T-helper 17 cell (primary cell): ENCODE measurements at regions not wholly inside any gene's neighbourhood (a gene's known extent, or its start where the extent isn't known, plus 50 kb on each side); places are given as distances from the start of the nearest gene placed in this dataset.

ENCODE experiments used
- ATAC-seq: fragments of 150-1000 bp; cut with Tn5 transposase; 2 replicates; pipeline ENCODE4 v1.10.0; 2021; ENCODE audit warnings: mild to moderate bottlenecking, moderate library complexity
- DNase-seq, 3 donors: peaks; one replicate each; pipeline versions ENCODE4 v3.0.0 to v3.0.0-alpha.2; 2020 to 2021
- H3K9me3 ChIP-seq: one replicate; pipeline ENCODE4 v1.7.0; 2013; ENCODE audit warnings: low read length, mild to moderate bottlenecking; ENCODE audit not compliant: control insufficient read depth, poor library complexity, severe bottlenecking
- H3K27ac Mint-ChIP-seq: one replicate; pipeline ENCODE4 v1.8.0; 2022; ENCODE audit warnings: mild to moderate bottlenecking, moderate library complexity, mixed read lengths
- H3K27me3 Mint-ChIP-seq: one replicate; pipeline ENCODE4 v1.8.0; 2022; ENCODE audit warnings: mixed read lengths
- H3K36me3 Mint-ChIP-seq: one replicate; pipeline ENCODE4 v1.8.0; 2022; ENCODE audit warnings: low read depth, mixed read lengths
- H3K4me1 Mint-ChIP-seq: one replicate; pipeline ENCODE4 v1.8.0; 2022; ENCODE audit warnings: mild to moderate bottlenecking, mixed read lengths
- H3K4me3 Mint-ChIP-seq: one replicate; pipeline ENCODE4 v1.8.0; 2022; ENCODE audit warnings: mild to moderate bottlenecking, moderate library complexity, mixed read lengths

GRCh38 chr4:3835527-3836405, 69.6 kb downstream of the ADRA2C start:
- ATAC-seq, result no peak
- Mint-ChIP-seq H3K27ac (no peak overlapping the region), H3K4me3 (no peak overlapping the region), H3K27me3 (peaks cover 32% of the 10 kb centered on the region), H3K36me3 (no peaks in the 10 kb centered on the region), H3K4me1 (peaks cover 5% of the 10 kb centered on the region)
- no peak for DNase-seq
- no peaks in the 10 kb centered on the region for H3K9me3 ChIP-seq

GRCh38 chr4:3836406-3836755, 70.2 kb downstream of the ADRA2C start:
- Mint-ChIP-seq H3K27ac (no peak overlapping the region), H3K36me3 (no peaks in the 10 kb centered on the region), H3K27me3 (peaks cover 38% of the 10 kb centered on the region), H3K4me1 (peaks cover 5% of the 10 kb centered on the region), H3K4me3 (no peak overlapping the region)
- ATAC-seq, result no peak
- no peak for DNase-seq
- H3K9me3 ChIP-seq, result no peaks in the 10 kb centered on the region

- H3K27me3 Mint-ChIP-seq, result peaks cover 42% of the 10 kb centered on the region
- no peak for ATAC-seq
Observed at GRCh38 chr4:3836756-3837601, 70.8 kb downstream of the ADRA2C start.

GRCh38 chr4:3838437-3839380, 72.5 kb downstream of the ADRA2C start:
- Mint-ChIP-seq H3K36me3 (no peaks in the 10 kb centered on the region), H3K4me3 (no peak overlapping the region), H3K4me1 (peaks cover 2% of the 10 kb centered on the region), H3K27ac (peak overlapping the region; percentile 54), H3K27me3 (peaks cover 30% of the 10 kb centered on the region)
- H3K9me3 ChIP-seq, result no peaks in the 10 kb centered on the region
- ATAC-seq (no peak), DNase-seq (no peak)

More at GRCh38 chr4:3836756-3837601, 70.8 kb downstream of the ADRA2C start:
- no peak for DNase-seq
- Mint-ChIP-seq H3K4me3 (no peak overlapping the region), H3K4me1 (peaks cover 5% of the 10 kb centered on the region), H3K27ac (no peak overlapping the region), H3K36me3 (no peaks in the 10 kb centered on the region)
- H3K9me3 ChIP-seq, result no peaks in the 10 kb centered on the region

- no peak for DNase-seq
- Mint-ChIP-seq H3K27ac (no peak overlapping the region), H3K36me3 (peaks cover 3% of the 10 kb centered on the region), H3K27me3 (peaks cover 33% of the 10 kb centered on the region), H3K4me3 (no peak overlapping the region), H3K4me1 (no peaks in the 10 kb centered on the region)
- no peak for ATAC-seq
- H3K9me3 ChIP-seq, result no peaks in the 10 kb centered on the region
Observed at GRCh38 chr4:3845094-3845743, 79.0 kb downstream of the ADRA2C start.

- Mint-ChIP-seq H3K36me3 (peaks cover 3% of the 10 kb centered on the region), H3K4me1 (no peaks in the 10 kb centered on the region), H3K4me3 (no peak overlapping the region), H3K27me3 (peaks cover 29% of the 10 kb centered on the region), H3K27ac (no peak overlapping the region)
- no peak for DNase-seq
- no peak for ATAC-seq
- no peaks in the 10 kb centered on the region for H3K9me3 ChIP-seq
Observed at GRCh38 chr4:3845744-3846429, 79.7 kb downstream of the ADRA2C start.

GRCh38 chr4:3847211-3847940, 81.2 kb downstream of the ADRA2C start:
- DNase-seq (no peak), ATAC-seq (no peak)
- H3K27ac Mint-ChIP-seq, result no peak overlapping the region
- H3K4me1 Mint-ChIP-seq, result no peaks in the 10 kb centered on the region
- no peak overlapping the region for H3K4me3 Mint-ChIP-seq
- peaks cover 19% of the 10 kb centered on the region for H3K27me3 Mint-ChIP-seq
- H3K36me3 Mint-ChIP-seq, result peaks cover 3% of the 10 kb centered on the region
- no peaks in the 10 kb centered on the region for H3K9me3 ChIP-seq

- DNase-seq (no peak), ATAC-seq (no peak)
- H3K4me1 Mint-ChIP-seq, result no peaks in the 10 kb centered on the region
- peaks cover 23% of the 10 kb centered on the region for H3K27me3 Mint-ChIP-seq
- H3K4me3 Mint-ChIP-seq, result no peak overlapping the region
- no peaks in the 10 kb centered on the region for H3K9me3 ChIP-seq
- no peak overlapping the region for H3K27ac Mint-ChIP-seq
- H3K36me3 Mint-ChIP-seq, result peaks cover 3% of the 10 kb centered on the region
Observed at GRCh38 chr4:3848323-3848722, 82.1 kb downstream of the ADRA2C start.

GRCh38 chr4:3849140-3849539, 83.0 kb downstream of the ADRA2C start:
- H3K27ac Mint-ChIP-seq, result no peak overlapping the region
- DNase-seq (no peak), ATAC-seq (no peak)
- H3K9me3 ChIP-seq, result no peaks in the 10 kb centered on the region
- peaks cover 30% of the 10 kb centered on the region for H3K27me3 Mint-ChIP-seq
- no peaks in the 10 kb centered on the region for H3K4me1 Mint-ChIP-seq
- H3K4me3 Mint-ChIP-seq, result no peak overlapping the region
- peaks cover 3% of the 10 kb centered on the region for H3K36me3 Mint-ChIP-seq

- Mint-ChIP-seq H3K4me3 (no peak overlapping the region), H3K36me3 (peaks cover 3% of the 10 kb centered on the region), H3K27ac (no peak overlapping the region), H3K4me1 (no peaks in the 10 kb centered on the region), H3K27me3 (peaks cover 38% of the 10 kb centered on the region)
- DNase-seq (no peak), ATAC-seq (no peak)
- H3K9me3 ChIP-seq, result no peaks in the 10 kb centered on the region
Observed at GRCh38 chr4:3850128-3850527, 83.9 kb downstream of the ADRA2C start.

GRCh38 chr4:3851211-3851610, 85.0 kb downstream of the ADRA2C start:
- H3K36me3 Mint-ChIP-seq, result peaks cover 6% of the 10 kb centered on the region
- H3K4me1 Mint-ChIP-seq, result peaks cover 4% of the 10 kb centered on the region
- ATAC-seq (no peak), DNase-seq (no peak)
- no peaks in the 10 kb centered on the region for H3K9me3 ChIP-seq
- H3K4me3 Mint-ChIP-seq, result no peak overlapping the region
- no peak overlapping the region for H3K27ac Mint-ChIP-seq
- H3K27me3 Mint-ChIP-seq, result peaks cover 39% of the 10 kb centered on the region
